ENCODE measurements at regions not wholly inside any gene's neighbourhood (a gene's known extent, or its start where the extent isn't known, plus 50 kb on each side); places are given as distances from the start of the nearest gene placed in this dataset.

- no peak overlapping the region for H3K4me3 ChIP-seq (replicated peaks in 1 of 2; ENCODE audit: low read depth in 1 of 2, low read length in 2 of 2)
- ChIA-PET POLR2A (no interaction called here), CTCF (no interaction called here), RAD21 (ENCODE audit: low non-redundant PET in 1 of 2, low total read pairs in 2 of 2, uncharacterized antibody in 2 of 2, unreplicated experiment in 2 of 2) (no interaction called here)
- H3K4me2 ChIP-seq (ENCODE audit: low read length) = no peak overlapping the region
- TF ChIP-seq POLR2A (IDR thresholded peaks at IDR 0.05; ENCODE audit: borderline replicate concordance, extremely low read depth, insufficient read depth, insufficient read length) = no peak
- no peak overlapping the region for H3K27ac ChIP-seq (ENCODE audit: low read depth, low read length)
- H2AFZ ChIP-seq (ENCODE audit: low read depth, low read length, poor library complexity, severe bottlenecking) = no peak overlapping the region
- no peaks in the 10 kb centered on the region for H3K9me3 ChIP-seq (ENCODE audit: control insufficient read depth in 1 of 2, insufficient read depth in 1 of 2, low read depth in 1 of 2, low read length in 2 of 2)
- peaks cover 0 to 4% of the 10 kb centered on the region in 2 experiments; a peak in 1 of 4 replicates for H3K4me1 ChIP-seq (ENCODE audit: control insufficient read depth in 1 of 2, insufficient read depth in 2 of 2, low read length in 2 of 2)
- H4K20me1 ChIP-seq (ENCODE audit: insufficient read depth) = no peaks in the 10 kb centered on the region
- H3K9me2 ChIP-seq (ENCODE audit: insufficient read depth) = no peaks in the 10 kb centered on the region
- no peak for DNase-seq (ENCODE audit: low read depth, low spot score)
- ATAC-seq = no peak
- no peaks in the 10 kb centered on the region for H3K36me3 ChIP-seq (ENCODE audit: control insufficient read depth in 1 of 2, insufficient read depth in 2 of 2, low read length in 2 of 2)
- no peak overlapping the region for H3K9ac ChIP-seq (ENCODE audit: low read length)
- BruUV-seq (replicated peaks) = no TSS peak
- H3K79me2 ChIP-seq (ENCODE audit: insufficient read depth, low read length) = no peaks in the 10 kb centered on the region
- intact Hi-C loops (cut with micrococcal nuclease) = no loop called here
- 0 out of 2 replicates have a peak, but pooled peaks cover 6% of the 10 kb centered on the region for H3K27me3 ChIP-seq (ENCODE audit: insufficient read depth, low read length)
Observed at GRCh38 chr6:33929575-33930288, 125.9 kb upstream of the MLN start.

DNA sequence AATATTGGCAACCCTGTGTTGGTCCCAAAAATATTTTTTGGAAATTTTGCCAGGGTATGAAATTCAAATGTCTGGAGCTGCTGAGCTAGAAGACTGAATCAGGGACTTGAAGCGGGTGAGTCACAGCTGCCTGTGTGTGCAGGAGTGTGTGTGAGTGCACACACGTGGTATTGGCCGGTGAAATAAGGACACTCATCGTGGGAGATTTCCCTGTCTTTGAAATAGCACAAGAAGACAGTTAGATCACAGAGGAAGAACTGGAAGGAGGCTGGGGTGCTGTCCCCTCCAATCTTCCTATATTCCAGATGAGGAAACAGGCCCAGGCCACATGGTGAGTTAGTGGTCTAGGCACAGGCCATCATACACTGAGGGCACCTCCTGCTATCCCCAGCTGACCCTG lies 123.8 kb upstream of the MLN start:
- no peak overlapping the region for H3K27ac ChIP-seq (ENCODE audit: low read depth, low read length)
- H3K9me2 ChIP-seq (ENCODE audit: insufficient read depth) = no peaks in the 10 kb centered on the region
- no peaks in the 10 kb centered on the region for H3K27me3 ChIP-seq (ENCODE audit: insufficient read depth, low read length)
- no peaks in the 10 kb centered on the region for H4K20me1 ChIP-seq (ENCODE audit: insufficient read depth)
- H3K4me2 ChIP-seq (ENCODE audit: low read length) = no peak overlapping the region
- TF ChIP-seq ATF3 (IDR thresholded peaks at IDR 0.05) = no peak
- TF ChIP-seq RAD21 (IDR thresholded peaks at IDR 0.05; ENCODE audit: low read depth) = no peak
- no peak for TF ChIP-seq POLR2A (IDR thresholded peaks at IDR 0.05; ENCODE audit: borderline replicate concordance, extremely low read depth, insufficient read depth, insufficient read length)
- POLR2A ChIA-PET = no interaction called here
- ATAC-seq (no peak), DNase-seq (ENCODE audit: low read depth, low spot score) (no peak)
- CTCF ChIA-PET = no interaction called here
- BruUV-seq (replicated peaks) = no TSS peak
- H3K36me3 ChIP-seq (ENCODE audit: control insufficient read depth in 1 of 2, insufficient read depth in 2 of 2, low read length in 2 of 2) = no peaks in the 10 kb centered on the region
- RAD21 ChIA-PET (ENCODE audit: low non-redundant PET in 1 of 2, low total read pairs in 2 of 2, uncharacterized antibody in 2 of 2, unreplicated experiment in 2 of 2) = no interaction called here
- intact Hi-C loops (cut with micrococcal nuclease) = no loop called here
- H3K4me3 ChIP-seq (replicated peaks in 1 of 2; ENCODE audit: low read depth in 1 of 2, low read length in 2 of 2) = no peak overlapping the region
- no peaks in the 10 kb centered on the region for H3K9me3 ChIP-seq (ENCODE audit: control insufficient read depth in 1 of 2, insufficient read depth in 1 of 2, low read depth in 1 of 2, low read length in 2 of 2)
- H3K4me1 ChIP-seq (ENCODE audit: control insufficient read depth in 1 of 2, insufficient read depth in 2 of 2, low read length in 2 of 2) = peaks cover 0 to 4% of the 10 kb centered on the region in 2 experiments; a peak in 1 of 4 replicates
- no peaks in the 10 kb centered on the region for H3K79me2 ChIP-seq (ENCODE audit: insufficient read depth, low read length)
- no peak overlapping the region for H3K9ac ChIP-seq (ENCODE audit: low read length)
- H2AFZ ChIP-seq (ENCODE audit: low read depth, low read length, poor library complexity, severe bottlenecking) = no peak overlapping the region

Data from HCT116 (cell line).